PC-9 (cell line): ENCODE measurements at regions not wholly inside any gene's neighbourhood (a gene's known extent, or its start where the extent isn't known, plus 50 kb on each side); places are given as distances from the start of the nearest gene placed in this dataset.

Experiments used
- EZH2 ChIP-seq: fragments of 200-600 bp; sonication (generic); IDR thresholded peaks from 2 replicates; pipeline ENCODE4 v1.8.0; 2017; ENCODE audit warnings: antibody characterized with exemption, low read depth
- TF ChIP-seq, protein P1 (sequence below): fragments of 200-600 bp; sonication (generic); conservative IDR thresholded peaks from 2 replicates; pipeline ENCODE4 v1.6.1; 2017; ENCODE audit warnings: mixed run types, antibody characterized with exemption, mild to moderate bottlenecking, moderate library complexity

DNA sequence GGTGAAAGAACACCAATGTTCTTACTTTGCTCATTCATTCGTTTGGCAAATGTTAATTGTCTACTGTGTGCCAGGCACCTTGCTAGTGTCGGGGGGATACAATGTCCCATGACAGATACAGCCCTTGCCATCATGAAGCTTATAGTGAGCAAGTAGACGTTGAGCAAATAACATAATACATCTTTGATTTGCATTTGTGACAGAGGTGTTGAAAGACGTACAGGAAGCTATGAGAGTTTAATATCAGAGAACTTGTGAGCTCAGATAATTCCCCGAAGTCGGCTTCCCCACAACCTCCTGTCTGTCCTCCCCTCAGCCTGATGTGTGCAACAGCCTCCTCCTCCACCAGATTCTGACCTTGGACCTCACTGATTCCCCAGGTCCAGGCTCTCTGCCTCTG, 138.0 kb upstream of the SDK2 start:
- TF ChIP-seq, protein P1, sequence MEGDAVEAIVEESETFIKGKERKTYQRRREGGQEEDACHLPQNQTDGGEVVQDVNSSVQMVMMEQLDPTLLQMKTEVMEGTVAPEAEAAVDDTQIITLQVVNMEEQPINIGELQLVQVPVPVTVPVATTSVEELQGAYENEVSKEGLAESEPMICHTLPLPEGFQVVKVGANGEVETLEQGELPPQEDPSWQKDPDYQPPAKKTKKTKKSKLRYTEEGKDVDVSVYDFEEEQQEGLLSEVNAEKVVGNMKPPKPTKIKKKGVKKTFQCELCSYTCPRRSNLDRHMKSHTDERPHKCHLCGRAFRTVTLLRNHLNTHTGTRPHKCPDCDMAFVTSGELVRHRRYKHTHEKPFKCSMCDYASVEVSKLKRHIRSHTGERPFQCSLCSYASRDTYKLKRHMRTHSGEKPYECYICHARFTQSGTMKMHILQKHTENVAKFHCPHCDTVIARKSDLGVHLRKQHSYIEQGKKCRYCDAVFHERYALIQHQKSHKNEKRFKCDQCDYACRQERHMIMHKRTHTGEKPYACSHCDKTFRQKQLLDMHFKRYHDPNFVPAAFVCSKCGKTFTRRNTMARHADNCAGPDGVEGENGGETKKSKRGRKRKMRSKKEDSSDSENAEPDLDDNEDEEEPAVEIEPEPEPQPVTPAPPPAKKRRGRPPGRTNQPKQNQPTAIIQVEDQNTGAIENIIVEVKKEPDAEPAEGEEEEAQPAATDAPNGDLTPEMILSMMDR = no peak
- no peak for TF ChIP-seq EZH2
